H1 (cell line): ENCODE measurements at regions not wholly inside any gene's neighbourhood (a gene's known extent, or its start where the extent isn't known, plus 50 kb on each side); places are given as distances from the start of the nearest gene placed in this dataset.

Source experiments
- CTCF ChIA-PET: fragments of 300-600 bp; sonication (Branson Sonifier 250); formaldehyde crosslinking; loops from one replicate; lab custom pipeline; 2021; ENCODE audit not compliant: partially characterized antibody; lab: Charles Lee
- POLR2A ChIA-PET: fragments of 300-600 bp; sonication (Branson Sonifier 250); formaldehyde crosslinking; loops from one replicate; lab custom pipeline; 2021; ENCODE audit warnings: inconsistent platforms; ENCODE audit not compliant: partially characterized antibody; lab: Charles Lee
- DNase-seq, 2 experiments: peaks; one replicate each; pipeline versions ENCODE4 v3.0.0 to v3.0.0-alpha.2; 2010 to 2022; ENCODE audit warnings: low spot score in 2 of 2, low read depth in 1 of 2, mixed read lengths in 1 of 2
- FAIRE-seq: peaks from 2 replicates; lab custom pipeline; 2011; peaks lifted over from hg19 to GRCh38; lab: Jason Lieb, UNC
- H2AFZ ChIP-seq: 2 replicates; pipeline ENCODE4 v1.8.1; 2012; ENCODE audit warnings: low read length, inconsistent platforms
- H2AK5ac ChIP-seq: 2 replicates; pipeline ENCODE4 v1.6.1; 2013; ENCODE audit warnings: low read depth, low read length
- H2BK120ac ChIP-seq: replicated peaks from 2 replicates; pipeline ENCODE3; 2013; ENCODE audit warnings: low read depth, low read length, inconsistent platforms
- H2BK12ac ChIP-seq: 2 replicates; pipeline ENCODE4 v1.6.1; 2013; ENCODE audit warnings: low read depth, low read length
- H2BK15ac ChIP-seq: 2 replicates; pipeline ENCODE4 v1.6.1; 2013; ENCODE audit warnings: low read length
- H2BK20ac ChIP-seq: 2 replicates; pipeline ENCODE4 v1.6.1; 2013; ENCODE audit warnings: low read length
- H2BK5ac ChIP-seq: 2 replicates; pipeline ENCODE4 v1.6.1; 2013; ENCODE audit warnings: low read depth, low read length
- H3K14ac ChIP-seq: 2 replicates; pipeline ENCODE4 v1.6.1; 2013; ENCODE audit warnings: inconsistent platforms; ENCODE audit not compliant: insufficient read length
- H3K18ac ChIP-seq: 2 replicates; pipeline ENCODE4 v1.6.1; 2013; ENCODE audit warnings: low read length; ENCODE audit errors: extremely low read depth
- H3K23ac ChIP-seq: 2 replicates; pipeline ENCODE4 v1.6.1; 2013; ENCODE audit warnings: inconsistent platforms; ENCODE audit not compliant: insufficient read length
- H3K23me2 ChIP-seq: 2 replicates; pipeline ENCODE4 v1.6.1; 2013; ENCODE audit warnings: low read depth, low read length
- H3K27ac ChIP-seq: 2 replicates; pipeline ENCODE4 v1.6.1; 2011; ENCODE audit warnings: low read depth, low read length, inconsistent platforms
- H3K27me3 ChIP-seq, 4 experiments: replicated peaks in 1 of 4; 1 replicate in 1 of 4; 2 replicates in 3 of 4; pipeline versions ENCODE4 v1.6.1 to v1.8.1; 2011 to 2013; ENCODE audit warnings: low read length in 3 of 4, mild to moderate bottlenecking in 3 of 4, inconsistent platforms in 2 of 4, mixed read lengths in 2 of 4, moderate library complexity in 1 of 4; ENCODE audit not compliant: control insufficient read depth in 3 of 4, insufficient read depth in 3 of 4; ENCODE audit errors: extremely low read depth in 1 of 4
- H3K36me3 ChIP-seq, 4 experiments: 2 replicates each; pipeline versions ENCODE4 v1.6.1 to v1.8.1; 2011 to 2013; ENCODE audit warnings: mild to moderate bottlenecking in 4 of 4, low read length in 3 of 4, moderate library complexity in 2 of 4, control low read depth in 1 of 4, inconsistent platforms in 1 of 4; ENCODE audit not compliant: insufficient read depth in 4 of 4, control insufficient read depth in 2 of 4
- H3K4ac ChIP-seq: replicated peaks from 2 replicates; pipeline ENCODE3; 2013; ENCODE audit warnings: low read length, low read depth, mixed read lengths, inconsistent platforms; ENCODE audit not compliant: insufficient read length
- H3K4me1 ChIP-seq, 4 experiments: replicated peaks in 1 of 4; 1 replicate in 1 of 4; 2 replicates in 3 of 4; pipeline versions ENCODE4 v1.6.1 to v1.8.1; 2011 to 2013; ENCODE audit warnings: low read length in 3 of 4, inconsistent platforms in 2 of 4, mixed read lengths in 1 of 4; ENCODE audit not compliant: insufficient read depth in 4 of 4, control insufficient read depth in 3 of 4
- H3K4me2 ChIP-seq, 2 experiments: 2 replicates each; pipeline versions ENCODE4 v1.6.1 to v1.8.1; 2011 to 2013; ENCODE audit warnings: low read depth in 2 of 2, low read length in 2 of 2, control low read depth in 1 of 2, inconsistent platforms in 1 of 2, mild to moderate bottlenecking in 1 of 2; ENCODE audit not compliant: insufficient read depth in 1 of 2
- H3K4me3 ChIP-seq, 4 experiments: fragments of 200-600, 300-600 bp in 1 of 4; sonication (generic), shearing (Covaris generic), sonication (Bioruptor Twin) in 1 of 4; 2 replicates each; pipeline versions ENCODE4 v1.5.1 to v1.8.1; 2011 to 2016; ENCODE audit warnings: low read length in 4 of 4, low read depth in 3 of 4, control low read depth in 2 of 4, inconsistent platforms in 2 of 4, mild to moderate bottlenecking in 2 of 4, mixed read lengths in 1 of 4, moderate library complexity in 1 of 4; ENCODE audit not compliant: insufficient read depth in 2 of 4; ENCODE audit errors: extremely low read depth in 1 of 4
- H3K56ac ChIP-seq: replicated peaks from 2 replicates; pipeline ENCODE3; 2013; ENCODE audit warnings: low read depth, mild to moderate bottlenecking, mixed read lengths, low read length, inconsistent platforms; ENCODE audit not compliant: insufficient read length
- H3K79me1 ChIP-seq: 2 replicates; pipeline ENCODE4 v1.6.1; 2013; ENCODE audit warnings: low read depth, low read length, control low read depth
- H3K79me2 ChIP-seq, 2 experiments: 2 replicates each; pipeline versions ENCODE4 v1.6.1 to v1.8.1; 2012 to 2013; ENCODE audit warnings: low read length in 2 of 2, mild to moderate bottlenecking in 2 of 2, inconsistent platforms in 1 of 2; ENCODE audit not compliant: insufficient read depth in 2 of 2, control insufficient read depth in 1 of 2
- H3K9ac ChIP-seq, 4 experiments: replicated peaks in 1 of 4; 1 replicate in 1 of 4; 2 replicates in 3 of 4; pipeline versions ENCODE4 v1.6.1 to v1.8.1; 2011 to 2013; ENCODE audit warnings: low read depth in 3 of 4, low read length in 3 of 4, control low read depth in 2 of 4, mild to moderate bottlenecking in 2 of 4, moderate library complexity in 2 of 4, inconsistent platforms in 1 of 4; ENCODE audit errors: extremely low read depth in 1 of 4
- H3K9me3 ChIP-seq, 2 experiments: 2 replicates each; pipeline versions ENCODE4 v1.6.1 to v1.8.1; 2012 to 2013; ENCODE audit warnings: mild to moderate bottlenecking in 2 of 2, moderate library complexity in 2 of 2, control low read depth in 1 of 2, inconsistent platforms in 1 of 2, low read depth in 1 of 2, low read length in 1 of 2, mixed read lengths in 1 of 2; ENCODE audit not compliant: insufficient read depth in 2 of 2
- H4K20me1 ChIP-seq, 2 experiments: replicated peaks in 1 of 2; 2 replicates each; pipeline versions ENCODE3 to v1.8.1; 2011 to 2013; ENCODE audit warnings: inconsistent platforms in 2 of 2, low read length in 2 of 2, mild to moderate bottlenecking in 1 of 2; ENCODE audit not compliant: insufficient read depth in 2 of 2, control insufficient read depth in 1 of 2
- H4K5ac ChIP-seq: 2 replicates; pipeline ENCODE4 v1.6.1; 2013; ENCODE audit warnings: low read length, low read depth, mixed read lengths, inconsistent platforms; ENCODE audit not compliant: insufficient read length
- H4K8ac ChIP-seq: 2 replicates; pipeline ENCODE4 v1.8.0; 2013; ENCODE audit warnings: mild to moderate bottlenecking, moderate library complexity, low read length, inconsistent platforms; ENCODE audit not compliant: insufficient read depth; ENCODE audit errors: extremely low read depth
- H4K91ac ChIP-seq: replicated peaks from 2 replicates; pipeline ENCODE3; 2013; ENCODE audit warnings: low read length, mixed read lengths, inconsistent platforms; ENCODE audit not compliant: insufficient read length
- CBX8 ChIP-seq: fragments of 300-800, 300-1000 bp; sonication (generic); IDR thresholded peaks from 2 replicates; pipeline ENCODE4 v1.7.1; 2016; ENCODE audit warnings: low read depth, low read length, borderline replicate concordance
- JUN ChIP-seq: IDR thresholded peaks from 2 replicates; pipeline ENCODE4 v1.6.1; 2011; ENCODE audit warnings: low read depth, mild to moderate bottlenecking, improper control_type of control experiment, low read length
- KDM4A ChIP-seq: IDR thresholded peaks from one replicate; pipeline ENCODE4 v1.7.1; 2012; ENCODE audit warnings: low read depth, mild to moderate bottlenecking, moderate library complexity, low read length, inconsistent platforms; ENCODE audit not compliant: severe bottlenecking
- NANOG ChIP-seq: IDR thresholded peaks from 2 replicates; pipeline ENCODE4 v1.6.1; 2011; ENCODE audit warnings: low read length, low read depth, mild to moderate bottlenecking, inconsistent platforms; ENCODE audit not compliant: insufficient read depth, poor library complexity, severe bottlenecking
- RBBP5 ChIP-seq: IDR thresholded peaks from 2 replicates; pipeline ENCODE4 v1.7.1; 2012; ENCODE audit warnings: low read depth, mild to moderate bottlenecking, inconsistent platforms, low read length, moderate library complexity, borderline replicate concordance
- SAP30 ChIP-seq: fragments of 300-600 bp; sonication (generic); IDR thresholded peaks from 2 replicates; pipeline ENCODE4 v1.7.1; 2012; ENCODE audit warnings: low read length, moderate library complexity, mild to moderate bottlenecking, inconsistent platforms; ENCODE audit not compliant: insufficient read depth, insufficient replicate concordance
- TEAD4 ChIP-seq: IDR thresholded peaks from 2 replicates; pipeline ENCODE4 v1.6.1; 2012; ENCODE audit warnings: low read depth, low read length, inconsistent platforms, mixed read lengths
- WGBS, 2 experiments: shearing (Covaris generic) in 1 of 2; methylation state at CpG; one replicate each; pipeline versions ENCODE4 v1.1.6 to v1.1.7; 2013 to 2015; ENCODE audit warnings: low lambda C conversion rate in 2 of 2, mixed read lengths in 2 of 2, inconsistent platforms in 1 of 2, low coverage in 1 of 2, missing lambda C conversion rate in 1 of 2; ENCODE audit not compliant: insufficient replicate concordance in 2 of 2, insufficient coverage in 1 of 2, insufficient read length in 1 of 2; ENCODE audit errors: extremely low coverage in 1 of 2, missing lambda C conversion rate in 1 of 2; 5-methylcytosine and 5-hydroxymethylcytosine counted together
- TF ChIP-seq, protein P1 (sequence below): IDR thresholded peaks from 2 replicates; pipeline ENCODE4 v1.6.1; 2012; ENCODE audit warnings: inconsistent platforms

- no peak overlapping the region for H3K23ac ChIP-seq
- H3K9me3 ChIP-seq = no peaks in the 10 kb centered on the region
- H3K18ac ChIP-seq = no peak overlapping the region
- FAIRE-seq = no peak
- H3K4ac ChIP-seq = no peak overlapping the region
- POLR2A ChIA-PET = no interaction called here
- no peaks in the 10 kb centered on the region for H4K20me1 ChIP-seq
- no peak overlapping the region for H3K9ac ChIP-seq
- H2BK12ac ChIP-seq = no peak overlapping the region
- no peak overlapping the region for H3K4me3 ChIP-seq
- TF ChIP-seq CBX8 (no peak), JUN (no peak), KDM4A (no peak), NANOG (no peak), RBBP5 (no peak), SAP30 (no peak), TEAD4 (no peak)
- TF ChIP-seq, protein P1, sequence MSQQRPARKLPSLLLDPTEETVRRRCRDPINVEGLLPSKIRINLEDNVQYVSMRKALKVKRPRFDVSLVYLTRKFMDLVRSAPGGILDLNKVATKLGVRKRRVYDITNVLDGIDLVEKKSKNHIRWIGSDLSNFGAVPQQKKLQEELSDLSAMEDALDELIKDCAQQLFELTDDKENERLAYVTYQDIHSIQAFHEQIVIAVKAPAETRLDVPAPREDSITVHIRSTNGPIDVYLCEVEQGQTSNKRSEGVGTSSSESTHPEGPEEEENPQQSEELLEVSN = no peak
- TF ChIP-seq, all 59 proteins: peak for 0
- Histone ChIP-seq H4K8ac (no peak overlapping the region), H3K79me2 (no peaks in the 10 kb centered on the region), H2BK120ac (no peak overlapping the region), H3K36me3 (no peaks in the 10 kb centered on the region), H3K27me3 (no peaks in the 10 kb centered on the region), H2BK15ac (no peak overlapping the region), H3K27ac (no peak overlapping the region), H3K4me2 (no peak overlapping the region), H3K14ac (no peak overlapping the region), H4K5ac (no peak overlapping the region), H4K91ac (no peak overlapping the region), H3K56ac (no peak overlapping the region), H3K4me1 (no peaks in the 10 kb centered on the region), H3K23me2 (no peaks in the 10 kb centered on the region), H2AFZ (no peak overlapping the region), H2AK5ac (no peak overlapping the region), H3K79me1 (no peaks in the 10 kb centered on the region), H2BK5ac (no peak overlapping the region), H2BK20ac (no peak overlapping the region)
- WGBS, 2 experiments = 88% methylated on average over 4 of the region's 4 CpGs; no CpG with 5 or more reads in 1 of the 2 experiments
- no peak for DNase-seq
- CTCF ChIA-PET = no interaction called here
These were observed 246.5 kb upstream of the ATP10B start for GRCh38 chr5:161098516-161098915.
